ENCODE measurements at regions not wholly inside any gene's neighbourhood (a gene's known extent, or its start where the extent isn't known, plus 50 kb on each side); places are given as distances from the start of the nearest gene placed in this dataset.
"Not testable (repeated sequence)": the region's sequence is repeated elsewhere in the genome, so short reads cannot be mapped to it uniquely, and the experiment has no call there.

DNA sequence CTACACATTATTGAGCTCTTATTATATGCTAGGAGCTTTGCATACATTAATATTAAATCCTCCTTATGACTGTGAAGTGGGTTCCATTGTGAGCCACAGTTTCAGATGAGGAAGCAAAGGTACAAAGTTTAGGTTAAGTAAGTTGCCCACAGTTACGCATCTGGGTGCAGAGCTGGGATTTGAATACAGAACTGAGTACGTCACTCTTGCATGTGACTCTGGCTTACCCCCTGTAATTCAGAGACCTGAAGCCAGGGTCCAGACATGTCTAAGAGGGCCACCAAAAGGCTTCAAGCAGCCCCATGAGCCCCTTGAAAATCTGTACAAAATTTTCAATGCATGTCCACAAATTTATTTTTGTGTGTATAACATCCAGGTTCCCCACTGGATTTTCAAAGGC lies 71.8 kb downstream of the KLF15 start:
- H2BK12ac ChIP-seq (ENCODE audit: low read length in 2 of 2) = no peak overlapping the region
- no peak overlapping the region for H3K14ac ChIP-seq (ENCODE audit: low read length in 2 of 2)
- H3K36me3 ChIP-seq (ENCODE audit: control insufficient read depth in 1 of 2, insufficient read depth in 2 of 2, low read depth in 1 of 2, low read length in 2 of 2) = no peaks in the 10 kb centered on the region
- H3K9me3 ChIP-seq (ENCODE audit: control insufficient read depth, low read length) = no peaks in the 10 kb centered on the region
- no peaks in the 10 kb centered on the region for H3K79me1 ChIP-seq (replicated peaks; ENCODE audit: low read length, poor library complexity, severe bottlenecking)
- H3K23ac ChIP-seq (ENCODE audit: low read length in 2 of 2) = no peak overlapping the region
- DNase-seq = no peak
- no peak overlapping the region for H3K9ac ChIP-seq (ENCODE audit: low read length)
- H3K4ac ChIP-seq (ENCODE audit: low read depth in 1 of 2, low read length in 2 of 2) = no peak overlapping the region
- H2BK15ac ChIP-seq (ENCODE audit: low read depth, poor library complexity, severe bottlenecking) = no peak overlapping the region
- H4K8ac ChIP-seq (ENCODE audit: low read length) = no peak overlapping the region
- WGBS = 100% methylated on average over 2 of the region's 2 CpGs
- H3K18ac ChIP-seq (ENCODE audit: low read depth in 1 of 2, low read length in 2 of 2) = no peak overlapping the region
- H3K4me2 ChIP-seq (ENCODE audit: low read length, poor library complexity, severe bottlenecking) = no peak overlapping the region
- peaks cover 14 to 22% of the 10 kb centered on the region in 2 experiments for H3K27me3 ChIP-seq (ENCODE audit: control insufficient read depth in 1 of 2, insufficient read depth in 1 of 2, low read length in 2 of 2)
- peaks cover 13% of the 10 kb centered on the region for H3K4me1 ChIP-seq (ENCODE audit: control insufficient read depth, insufficient read depth, low read depth, low read length)
- H3K4me3 ChIP-seq (ENCODE audit: insufficient read depth in 1 of 2, low read depth in 1 of 2, low read length in 2 of 2) = no peak overlapping the region
- no peak overlapping the region for H2BK120ac ChIP-seq (ENCODE audit: low read depth, low read length)
- no peak overlapping the region for H2AFZ ChIP-seq (ENCODE audit: low read depth, low read length)
- H2AK5ac ChIP-seq (ENCODE audit: low read length, severe bottlenecking) = no peak overlapping the region
- H2BK5ac ChIP-seq (ENCODE audit: low read depth, low read length, poor library complexity, severe bottlenecking) = no peak overlapping the region
- H3K27ac ChIP-seq (ENCODE audit: low read length, poor library complexity, severe bottlenecking) = no peak overlapping the region
- no peak overlapping the region for H4K91ac ChIP-seq (ENCODE audit: low read length)

DNA sequence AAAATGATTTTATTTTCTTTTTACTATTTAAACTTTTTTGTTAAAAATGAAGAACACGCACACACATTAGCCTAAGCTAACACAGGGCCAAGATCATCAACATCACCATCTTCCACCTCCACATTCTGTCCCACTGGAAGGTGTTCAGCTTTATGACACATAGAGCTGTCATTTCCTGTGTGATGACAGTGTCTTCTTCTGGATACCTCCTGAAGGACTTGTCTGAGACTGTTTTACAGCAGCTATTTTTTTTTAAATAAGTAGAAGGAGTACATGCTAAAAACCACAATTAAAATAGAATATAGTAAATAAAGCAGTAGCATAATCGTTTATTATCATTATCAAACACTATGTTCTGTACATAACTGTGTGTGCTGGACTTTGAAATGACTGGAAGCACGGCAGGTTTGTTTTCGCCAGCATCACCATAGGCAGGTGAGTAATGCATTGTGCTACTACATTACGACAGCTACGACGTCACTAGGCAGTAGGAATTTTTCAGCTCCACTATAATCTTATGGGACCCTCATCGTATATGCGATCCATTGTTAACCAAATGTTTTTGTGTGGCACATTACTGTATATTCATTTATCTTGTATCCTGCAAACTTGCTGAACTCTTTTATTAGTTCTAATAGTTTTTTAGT lies 72.8 kb downstream of the KLF15 start:
- Histone ChIP-seq H3K9ac (ENCODE audit: low read length) (no peak overlapping the region), H2BK15ac (ENCODE audit: low read depth, poor library complexity, severe bottlenecking) (no peak overlapping the region), H3K79me1 (replicated peaks; ENCODE audit: low read length, poor library complexity, severe bottlenecking) (no peaks in the 10 kb centered on the region), H3K18ac (ENCODE audit: low read depth in 1 of 2, low read length in 2 of 2) (no peak overlapping the region), H4K91ac (ENCODE audit: low read length) (no peak overlapping the region), H2BK120ac (ENCODE audit: low read depth, low read length) (no peak overlapping the region), H2AFZ (ENCODE audit: low read depth, low read length) (no peak overlapping the region), H3K14ac (ENCODE audit: low read length in 2 of 2) (no peak overlapping the region), H4K8ac (ENCODE audit: low read length) (no peak overlapping the region), H3K4me1 (ENCODE audit: control insufficient read depth, insufficient read depth, low read depth, low read length) (peaks cover 13% of the 10 kb centered on the region), H2AK5ac (ENCODE audit: low read length, severe bottlenecking) (no peak overlapping the region), H2BK5ac (ENCODE audit: low read depth, low read length, poor library complexity, severe bottlenecking) (no peak overlapping the region), H3K9me3 (ENCODE audit: control insufficient read depth, low read length) (no peaks in the 10 kb centered on the region), H3K23ac (ENCODE audit: low read length in 2 of 2) (no peak overlapping the region), H3K36me3 (ENCODE audit: control insufficient read depth in 1 of 2, insufficient read depth in 2 of 2, low read depth in 1 of 2, low read length in 2 of 2) (no peaks in the 10 kb centered on the region), H2BK12ac (ENCODE audit: low read length in 2 of 2) (no peak overlapping the region), H3K4ac (ENCODE audit: low read depth in 1 of 2, low read length in 2 of 2) (no peak overlapping the region), H3K27ac (ENCODE audit: low read length, poor library complexity, severe bottlenecking) (no peak overlapping the region), H3K4me3 (ENCODE audit: insufficient read depth in 1 of 2, low read depth in 1 of 2, low read length in 2 of 2) (no peak overlapping the region), H3K27me3 (ENCODE audit: control insufficient read depth in 1 of 2, insufficient read depth in 1 of 2, low read length in 2 of 2) (peaks cover 5 to 13% of the 10 kb centered on the region in 2 experiments), H3K4me2 (ENCODE audit: low read length, poor library complexity, severe bottlenecking) (no peak overlapping the region)
- no peak for DNase-seq
- 75% methylated on average over 8 of the region's 9 CpGs for WGBS

DNA sequence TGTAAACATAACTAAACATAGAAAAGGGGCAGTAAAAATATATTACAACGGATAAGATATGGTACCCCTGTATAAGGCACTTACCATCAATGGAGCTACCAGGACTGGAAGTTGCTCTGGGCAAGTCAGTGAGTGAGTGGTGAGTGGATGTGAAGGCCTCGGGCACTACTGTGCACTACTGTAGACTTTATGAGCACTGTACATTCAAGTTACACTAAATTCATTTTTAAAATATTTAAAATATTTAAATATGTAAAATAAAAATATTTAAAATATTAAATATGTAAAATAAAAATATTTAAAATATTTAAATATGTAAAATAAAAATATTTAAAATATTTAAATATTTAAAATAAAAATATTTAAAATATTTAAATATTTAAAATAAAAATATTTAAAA lies 73.6 kb downstream of the KLF15 start:
- not testable (repeated sequence) for H2BK5ac ChIP-seq (ENCODE audit: low read depth, low read length, poor library complexity, severe bottlenecking); H4K91ac ChIP-seq (ENCODE audit: low read length); H3K27ac ChIP-seq (ENCODE audit: low read length, poor library complexity, severe bottlenecking); DNase-seq; H2AK5ac ChIP-seq (ENCODE audit: low read length, severe bottlenecking); H3K4me3 ChIP-seq (ENCODE audit: insufficient read depth in 1 of 2, low read depth in 1 of 2, low read length in 2 of 2); H3K4me2 ChIP-seq (ENCODE audit: low read length, poor library complexity, severe bottlenecking); H3K14ac ChIP-seq (ENCODE audit: low read length in 2 of 2); H4K8ac ChIP-seq (ENCODE audit: low read length); H3K79me1 ChIP-seq (replicated peaks; ENCODE audit: low read length, poor library complexity, severe bottlenecking); H3K9me3 ChIP-seq (ENCODE audit: control insufficient read depth, low read length); H3K4ac ChIP-seq (ENCODE audit: low read depth in 1 of 2, low read length in 2 of 2); H2BK120ac ChIP-seq (ENCODE audit: low read depth, low read length); H3K36me3 ChIP-seq (ENCODE audit: control insufficient read depth in 1 of 2, insufficient read depth in 2 of 2, low read depth in 1 of 2, low read length in 2 of 2); H3K9ac ChIP-seq (ENCODE audit: low read length); H3K18ac ChIP-seq (ENCODE audit: low read depth in 1 of 2, low read length in 2 of 2); H2BK12ac ChIP-seq (ENCODE audit: low read length in 2 of 2); H2BK15ac ChIP-seq (ENCODE audit: low read depth, poor library complexity, severe bottlenecking); H2AFZ ChIP-seq (ENCODE audit: low read depth, low read length); H3K23ac ChIP-seq (ENCODE audit: low read length in 2 of 2)
- peaks cover 5 to 10% of the 10 kb centered on the region in 2 experiments for H3K27me3 ChIP-seq (ENCODE audit: control insufficient read depth in 1 of 2, insufficient read depth in 1 of 2, low read length in 2 of 2)
- H3K4me1 ChIP-seq (ENCODE audit: control insufficient read depth, insufficient read depth, low read depth, low read length) = peaks cover 13% of the 10 kb centered on the region
- no CpG with 5 or more reads among the region's 2 CpGs for WGBS

DNA sequence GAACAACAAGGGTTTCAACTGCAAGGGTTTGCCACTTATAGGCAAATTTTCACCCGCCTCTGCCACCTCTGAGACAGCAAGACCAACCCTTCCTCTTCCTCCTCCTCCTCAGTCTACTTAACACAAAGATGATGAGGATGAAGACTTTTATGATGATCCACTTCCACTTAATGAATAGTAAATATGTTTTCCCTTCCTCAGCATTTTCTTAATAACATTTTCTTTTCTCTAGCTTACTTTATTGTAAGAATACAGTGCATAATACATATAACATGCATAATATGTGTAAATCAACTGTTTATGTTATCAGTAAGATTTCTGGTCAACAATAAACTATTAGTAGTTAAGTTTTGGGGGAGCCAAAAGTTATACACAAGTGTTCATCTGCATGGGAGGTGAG lies 77.4 kb downstream of the KLF15 start:
- Histone ChIP-seq H3K23ac (ENCODE audit: low read length in 2 of 2) (no peak overlapping the region), H3K9me3 (ENCODE audit: control insufficient read depth, low read length) (no peaks in the 10 kb centered on the region), H2BK5ac (ENCODE audit: low read depth, low read length, poor library complexity, severe bottlenecking) (no peak overlapping the region), H2AFZ (ENCODE audit: low read depth, low read length) (no peak overlapping the region), H3K4me2 (ENCODE audit: low read length, poor library complexity, severe bottlenecking) (no peak overlapping the region), H3K79me1 (replicated peaks; ENCODE audit: low read length, poor library complexity, severe bottlenecking) (no peaks in the 10 kb centered on the region), H2BK120ac (ENCODE audit: low read depth, low read length) (no peak overlapping the region), H3K4ac (ENCODE audit: low read depth in 1 of 2, low read length in 2 of 2) (no peak overlapping the region), H3K9ac (ENCODE audit: low read length) (no peak overlapping the region), H3K14ac (ENCODE audit: low read length in 2 of 2) (no peak overlapping the region), H3K4me3 (ENCODE audit: insufficient read depth in 1 of 2, low read depth in 1 of 2, low read length in 2 of 2) (no peak overlapping the region), H2AK5ac (ENCODE audit: low read length, severe bottlenecking) (no peak overlapping the region), H2BK12ac (ENCODE audit: low read length in 2 of 2) (no peak overlapping the region), H2BK15ac (ENCODE audit: low read depth, poor library complexity, severe bottlenecking) (no peak overlapping the region), H3K18ac (ENCODE audit: low read depth in 1 of 2, low read length in 2 of 2) (no peak overlapping the region), H3K27me3 (ENCODE audit: control insufficient read depth in 1 of 2, insufficient read depth in 1 of 2, low read length in 2 of 2) (peaks cover 0 to 9% of the 10 kb centered on the region in 2 experiments), H4K8ac (ENCODE audit: low read length) (no peak overlapping the region), H3K36me3 (ENCODE audit: control insufficient read depth in 1 of 2, insufficient read depth in 2 of 2, low read depth in 1 of 2, low read length in 2 of 2) (no peaks in the 10 kb centered on the region), H3K27ac (ENCODE audit: low read length, poor library complexity, severe bottlenecking) (no peak overlapping the region), H4K91ac (ENCODE audit: low read length) (no peak overlapping the region), H3K4me1 (ENCODE audit: control insufficient read depth, insufficient read depth, low read depth, low read length) (no peaks in the 10 kb centered on the region)
- WGBS = no CpG with 5 or more reads among the region's 1 CpG
- DNase-seq = no peak

Data from mesenchymal stem cell (in vitro differentiated cells and primary cell).